ENCODE measurements at regions not wholly inside any gene's neighbourhood (a gene's known extent, or its start where the extent isn't known, plus 50 kb on each side); places are given as distances from the start of the nearest gene placed in this dataset.

DNA sequence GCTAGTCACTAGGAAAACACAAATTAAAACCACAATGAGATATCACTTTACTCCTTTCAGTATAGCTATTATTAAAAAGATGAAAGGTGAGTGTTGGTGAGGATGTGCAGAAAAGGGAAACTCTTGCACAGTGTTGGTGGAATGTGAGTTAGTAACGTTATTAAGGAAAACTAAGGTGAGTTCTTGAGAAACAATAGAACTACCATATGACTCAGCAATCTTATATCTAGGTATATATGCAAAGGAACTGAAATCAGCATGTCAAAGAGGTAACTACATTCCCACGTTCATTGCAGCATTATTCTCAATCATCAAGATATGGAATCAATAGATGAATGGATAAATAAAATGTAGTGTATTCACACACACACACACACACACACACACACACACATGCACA, 117.3 kb upstream of the HNMT start:
- no peak for DNase-seq (ENCODE audit: low spot score in 2 of 2)
- TF ChIP-seq POLR2A (IDR thresholded peaks at IDR 0.05) (no peak), EP300 (IDR thresholded peaks at IDR 0.05) (no peak)
- TF ChIP-seq, protein P1, sequence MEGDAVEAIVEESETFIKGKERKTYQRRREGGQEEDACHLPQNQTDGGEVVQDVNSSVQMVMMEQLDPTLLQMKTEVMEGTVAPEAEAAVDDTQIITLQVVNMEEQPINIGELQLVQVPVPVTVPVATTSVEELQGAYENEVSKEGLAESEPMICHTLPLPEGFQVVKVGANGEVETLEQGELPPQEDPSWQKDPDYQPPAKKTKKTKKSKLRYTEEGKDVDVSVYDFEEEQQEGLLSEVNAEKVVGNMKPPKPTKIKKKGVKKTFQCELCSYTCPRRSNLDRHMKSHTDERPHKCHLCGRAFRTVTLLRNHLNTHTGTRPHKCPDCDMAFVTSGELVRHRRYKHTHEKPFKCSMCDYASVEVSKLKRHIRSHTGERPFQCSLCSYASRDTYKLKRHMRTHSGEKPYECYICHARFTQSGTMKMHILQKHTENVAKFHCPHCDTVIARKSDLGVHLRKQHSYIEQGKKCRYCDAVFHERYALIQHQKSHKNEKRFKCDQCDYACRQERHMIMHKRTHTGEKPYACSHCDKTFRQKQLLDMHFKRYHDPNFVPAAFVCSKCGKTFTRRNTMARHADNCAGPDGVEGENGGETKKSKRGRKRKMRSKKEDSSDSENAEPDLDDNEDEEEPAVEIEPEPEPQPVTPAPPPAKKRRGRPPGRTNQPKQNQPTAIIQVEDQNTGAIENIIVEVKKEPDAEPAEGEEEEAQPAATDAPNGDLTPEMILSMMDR (IDR thresholded peaks at IDR 0.05), result no peak
- Histone ChIP-seq H3K4me3 (no peak overlapping the region), H3K4me1 (no peaks in the 10 kb centered on the region), H3K36me3 (no peaks in the 10 kb centered on the region), H3K9me3 (peaks cover 0 to 8% (median 5%) of the 10 kb centered on the region in 4 donors), H3K27me3 (no peaks in the 10 kb centered on the region), H3K27ac (no peak overlapping the region)
- WGBS, 2 donors, result 71 to 76% methylated on average over 2 of the region's 2 CpGs

DNA sequence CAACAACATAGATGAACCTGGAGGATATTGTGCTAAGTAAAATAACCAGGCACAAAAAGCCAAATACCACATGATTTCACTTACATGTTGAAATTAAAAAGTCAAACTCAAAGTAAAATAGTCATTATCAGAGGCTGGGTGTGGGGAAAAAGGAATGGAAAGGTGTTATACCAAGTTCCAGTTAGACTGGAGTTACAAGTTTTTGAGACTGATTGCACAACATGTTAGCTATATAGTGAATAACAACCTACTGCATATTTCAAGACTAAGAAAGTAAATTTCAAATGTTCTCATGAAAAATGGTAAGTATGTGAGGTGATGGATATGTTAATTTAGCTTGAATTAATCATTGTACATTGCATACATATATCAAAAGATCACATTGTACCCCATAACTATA, 116.8 kb upstream of the HNMT start:
- Histone ChIP-seq H3K4me1 (no peaks in the 10 kb centered on the region), H3K36me3 (no peaks in the 10 kb centered on the region), H3K9me3 (peaks cover 0 to 8% (median 5%) of the 10 kb centered on the region in 4 donors), H3K27me3 (no peaks in the 10 kb centered on the region), H3K4me3 (no peak overlapping the region), H3K27ac (no peak overlapping the region)
- TF ChIP-seq POLR2A (IDR thresholded peaks at IDR 0.05) (no peak), EP300 (IDR thresholded peaks at IDR 0.05) (no peak)
- TF ChIP-seq, protein P1 (IDR thresholded peaks at IDR 0.05), result no peak
- no peak for DNase-seq (ENCODE audit: low spot score in 2 of 2)

DNA sequence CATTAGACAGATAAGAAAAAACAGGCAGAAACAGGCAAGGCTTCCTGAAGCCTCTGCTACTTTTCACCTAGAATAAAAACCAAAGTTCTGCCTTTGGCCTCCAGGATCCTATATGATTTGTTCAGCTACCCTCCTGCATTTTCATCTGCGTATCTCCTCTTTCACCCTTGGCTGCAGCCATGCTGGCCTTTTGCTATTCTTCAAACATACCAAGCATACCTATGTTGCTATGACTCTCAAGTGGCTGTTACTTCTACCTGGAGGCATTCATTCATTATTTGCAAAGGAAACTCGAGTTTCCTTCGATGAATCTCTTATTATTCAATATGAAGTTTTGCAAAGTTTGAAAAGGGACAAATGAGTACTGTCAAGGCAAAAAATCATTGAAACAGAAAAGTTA, 106.4 kb upstream of the HNMT start:
- H3K4me3 ChIP-seq, result no peak overlapping the region
- no peak for DNase-seq (ENCODE audit: low spot score in 2 of 2)
- no peaks in the 10 kb centered on the region for H3K9me3 ChIP-seq
- H3K36me3 ChIP-seq, result no peaks in the 10 kb centered on the region
- WGBS, 2 donors, result 49 to 74% methylated on average over 3 of the region's 3 CpGs
- no peaks in the 10 kb centered on the region for H3K27me3 ChIP-seq
- no peaks in the 10 kb centered on the region for H3K4me1 ChIP-seq
- TF ChIP-seq EP300 (IDR thresholded peaks at IDR 0.05) (no peak), POLR2A (IDR thresholded peaks at IDR 0.05) (no peak)
- TF ChIP-seq, protein P1 (IDR thresholded peaks at IDR 0.05), result no peak
- no peak overlapping the region for H3K27ac ChIP-seq

DNA sequence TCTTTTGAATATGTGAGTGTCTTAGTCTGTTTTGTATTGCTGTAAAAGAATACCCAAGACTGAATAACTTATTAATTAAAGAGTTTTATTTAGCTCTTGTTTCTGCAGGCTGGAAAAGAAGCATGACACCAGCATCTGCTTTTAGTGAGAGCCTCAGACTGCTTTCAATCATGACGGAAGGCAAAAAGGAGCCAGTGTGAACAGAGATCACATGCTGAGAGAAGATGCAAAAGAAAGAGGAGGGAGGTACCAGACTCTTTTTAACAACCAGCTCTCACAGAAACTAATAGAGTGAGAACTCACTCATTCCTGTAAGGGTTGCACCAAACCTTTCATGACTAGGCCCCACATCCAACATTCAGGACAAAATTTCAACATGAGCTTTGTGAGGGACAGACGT, 101.6 kb upstream of the HNMT start:
- no peaks in the 10 kb centered on the region for H3K36me3 ChIP-seq
- WGBS, 2 donors, result 71 to 83% methylated on average over 2 of the region's 2 CpGs
- no peak for TF ChIP-seq POLR2A (IDR thresholded peaks at IDR 0.05)
- TF ChIP-seq, protein P1 (IDR thresholded peaks at IDR 0.05), result no peak
- no peak for TF ChIP-seq EP300 (IDR thresholded peaks at IDR 0.05)

DNA sequence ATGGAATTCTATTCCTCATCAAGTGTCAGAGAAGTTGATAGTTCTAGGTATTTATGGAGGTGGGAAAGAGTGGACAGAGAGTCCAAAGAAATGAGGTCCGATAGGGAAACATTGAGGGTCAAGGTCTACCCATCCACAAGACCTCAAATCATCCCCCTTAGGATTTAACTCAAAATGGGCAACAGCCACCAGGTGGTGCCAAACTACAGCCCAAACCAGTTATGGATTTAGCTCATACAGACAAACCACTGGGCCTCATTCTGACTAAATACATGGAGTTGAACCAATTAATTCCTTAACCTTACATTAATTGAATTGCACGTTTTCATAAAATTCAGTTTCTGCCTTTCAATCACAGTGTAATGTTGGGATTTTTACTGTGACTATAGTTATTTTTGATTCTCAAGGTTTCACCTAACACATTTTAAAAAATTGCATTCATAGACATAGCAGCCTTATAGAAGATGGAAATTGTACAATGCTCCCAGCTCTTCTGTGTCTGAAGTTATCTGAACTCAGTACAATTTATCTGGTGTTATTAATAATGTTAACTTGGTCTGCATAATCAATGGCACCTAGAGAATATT, 98.2 kb upstream of the HNMT start:
- H3K36me3 ChIP-seq, result no peaks in the 10 kb centered on the region
- H3K27me3 ChIP-seq, result no peaks in the 10 kb centered on the region
- WGBS, 2 donors, result 18 to 40% methylated on average over 2 of the region's 2 CpGs
- DNase-seq (ENCODE audit: low spot score in 2 of 2), result peak in 1 of 2 donors; percentile 23
- H3K27ac ChIP-seq, result no peak overlapping the region
- H3K9me3 ChIP-seq, result no peaks in the 10 kb centered on the region
- no peak overlapping the region for H3K4me3 ChIP-seq
- no peaks in the 10 kb centered on the region for H3K4me1 ChIP-seq
- no peak for TF ChIP-seq POLR2A (IDR thresholded peaks at IDR 0.05)
- TF ChIP-seq, protein P1 (IDR thresholded peaks at IDR 0.05), result peak in 4 of 5 experiments; percentile 22 to 39 (median 36)
- TF ChIP-seq EP300 (IDR thresholded peaks at IDR 0.05), result no peak

More for the DNA sequence above, 101.6 kb upstream of the HNMT start:
- H3K4me3 ChIP-seq, result no peak overlapping the region
- no peak for DNase-seq (ENCODE audit: low spot score in 2 of 2)
- H3K27me3 ChIP-seq, result no peaks in the 10 kb centered on the region
- H3K27ac ChIP-seq, result no peak overlapping the region
- no peaks in the 10 kb centered on the region for H3K9me3 ChIP-seq
- no peaks in the 10 kb centered on the region for H3K4me1 ChIP-seq
